Fibroblast of lung (primary cell): ENCODE measurements at regions not wholly inside any gene's neighbourhood (a gene's known extent, or its start where the extent isn't known, plus 50 kb on each side); places are given as distances from the start of the nearest gene placed in this dataset.

Experiments
- CTCF ChIP-seq, 2 donors: IDR thresholded peaks in 1 of 2; conservative IDR thresholded peaks in 1 of 2; 1 replicate in 1 of 2; 2 replicates in 1 of 2; pipeline ENCODE4 v1.5.1; 2011 to 2012; ENCODE audit warnings: low read length in 2 of 2, control low read depth in 1 of 2, inconsistent platforms in 1 of 2, low read depth in 1 of 2, mild to moderate bottlenecking in 1 of 2
- EZH2 ChIP-seq: IDR thresholded peaks from 2 replicates; pipeline ENCODE4 v1.5.1; 2012; ENCODE audit warnings: low read length, control low read depth, mild to moderate bottlenecking; ENCODE audit errors: missing control alignments

GRCh38 chr9:80952363-80952922 lies 736.9 kb downstream of the TLE1 start:
- TF ChIP-seq CTCF (conservative IDR thresholded peaks at IDR 0.05 in 1 of 2, IDR thresholded peaks at IDR 0.05 in 1 of 2; ENCODE audit: low read depth in 1 of 2, low read length in 2 of 2) (no peak), EZH2 (no peak)
